Fibroblast of the conjunctiva (primary cell): ENCODE measurements at regions not wholly inside any gene's neighbourhood (a gene's known extent, or its start where the extent isn't known, plus 50 kb on each side); places are given as distances from the start of the nearest gene placed in this dataset.

ENCODE experiments used
- DNase-seq: peaks from one replicate; pipeline ENCODE4 v3.0.0-alpha.2; 2010; ENCODE audit warnings: low read depth

DNA sequence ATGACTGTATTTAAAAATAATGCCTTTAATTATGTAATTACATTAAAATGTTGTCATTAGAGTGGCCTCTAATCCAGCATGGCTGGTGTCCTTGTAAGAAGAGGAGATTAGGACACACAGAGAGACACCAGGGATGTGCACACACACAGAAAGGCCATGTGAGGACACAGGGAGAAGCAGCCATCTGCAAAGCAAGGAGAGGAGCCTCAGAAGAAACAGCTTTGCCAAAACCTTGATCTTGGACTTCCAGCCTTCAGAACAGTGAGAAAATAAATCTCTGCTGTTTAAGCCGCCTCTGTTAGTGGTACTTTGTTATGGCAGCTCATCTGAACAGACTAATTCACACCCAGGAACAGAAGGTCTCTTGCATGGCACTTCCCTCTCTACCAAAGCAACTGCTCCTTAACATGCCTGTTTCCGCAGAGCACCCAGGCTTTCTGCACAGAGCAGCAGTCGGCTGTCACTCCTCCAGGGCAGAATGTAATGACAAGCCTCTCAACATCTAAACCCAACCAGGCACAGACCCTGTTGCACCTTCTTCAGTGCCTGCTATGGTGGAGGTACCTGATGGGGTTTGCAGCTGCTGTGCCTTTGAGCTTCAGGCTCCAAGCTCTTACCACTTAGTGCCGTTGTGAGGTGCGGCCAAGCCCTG is 377.7 kb downstream of the TDRD15 start:
- no peak for DNase-seq

DNA sequence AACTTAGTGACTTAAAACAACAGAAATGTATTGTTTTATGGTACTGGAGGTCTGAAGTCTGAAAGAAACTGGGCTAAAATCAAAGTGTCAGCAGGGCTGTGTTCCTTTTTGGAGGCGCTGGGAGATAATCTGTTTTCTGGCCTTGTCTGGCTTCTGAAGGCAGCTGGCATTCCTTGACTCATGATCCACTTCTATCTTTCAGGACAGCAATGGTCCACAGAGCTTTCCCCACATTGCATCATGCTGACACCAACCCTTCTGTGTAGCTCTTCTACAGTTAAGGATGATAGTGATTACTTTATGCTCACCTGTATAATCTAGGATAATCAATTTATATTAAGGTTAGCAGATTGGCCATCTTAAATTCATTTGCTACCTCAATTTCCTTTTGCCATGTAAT is 392.1 kb downstream of the TDRD15 start:
- DNase-seq, result no peak

GRCh38 chr2:21519412-21519811 is 395.6 kb downstream of the TDRD15 start:
- no peak for DNase-seq

GRCh38 chr2:21519821-21520220 is 396.1 kb downstream of the TDRD15 start:
- no peak for DNase-seq

DNA sequence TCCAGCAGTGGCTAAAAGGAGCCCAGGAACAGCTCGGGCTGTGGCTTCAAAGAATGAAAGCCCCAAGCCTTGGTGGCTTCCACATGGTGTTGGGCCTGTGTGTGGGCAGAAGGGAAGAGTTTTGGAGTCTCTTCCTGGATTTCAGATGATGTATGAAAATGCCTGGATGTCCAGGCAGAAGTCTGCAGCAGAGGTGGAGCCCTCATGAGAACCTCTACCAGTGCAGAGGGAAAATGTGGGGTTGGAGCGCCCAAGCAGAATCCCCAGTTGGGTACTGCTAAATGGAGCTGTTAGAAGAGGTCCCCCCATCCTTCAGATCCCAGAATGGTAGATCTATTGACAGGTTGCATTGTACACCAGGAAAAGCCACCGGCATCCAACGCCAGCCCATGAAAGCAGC is 412.1 kb downstream of the TDRD15 start:
- no peak for DNase-seq

GRCh38 chr2:21539685-21540084 is 415.9 kb downstream of the TDRD15 start:
- no peak for DNase-seq

- no peak for DNase-seq
Observed at GRCh38 chr2:21543630-21544029, 419.9 kb downstream of the TDRD15 start.

GRCh38 chr2:21544392-21544791 is 420.6 kb downstream of the TDRD15 start:
- DNase-seq, result no peak

DNA sequence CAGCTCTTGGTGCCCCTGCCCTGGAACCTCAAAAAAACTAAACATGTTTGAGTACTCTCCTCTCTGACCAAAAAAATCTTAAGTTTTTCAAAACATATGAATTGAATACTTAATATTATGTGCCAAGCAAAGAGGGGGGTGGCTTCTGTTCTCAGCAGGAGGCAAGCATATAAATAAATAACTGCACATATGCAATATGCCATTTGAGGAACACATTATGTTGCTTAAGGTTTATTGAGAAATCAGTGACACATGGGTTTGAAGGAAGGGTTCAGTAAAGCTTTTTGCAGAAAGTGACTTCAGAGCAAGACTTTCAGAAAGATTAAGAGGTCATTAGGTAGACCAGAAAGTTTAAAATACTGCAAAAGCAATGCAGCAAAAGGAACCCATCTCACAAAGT is 429.2 kb downstream of the TDRD15 start:
- DNase-seq, result no peak

- DNase-seq, result no peak
Observed at GRCh38 chr2:21559351-21559750, 435.6 kb downstream of the TDRD15 start.

DNA sequence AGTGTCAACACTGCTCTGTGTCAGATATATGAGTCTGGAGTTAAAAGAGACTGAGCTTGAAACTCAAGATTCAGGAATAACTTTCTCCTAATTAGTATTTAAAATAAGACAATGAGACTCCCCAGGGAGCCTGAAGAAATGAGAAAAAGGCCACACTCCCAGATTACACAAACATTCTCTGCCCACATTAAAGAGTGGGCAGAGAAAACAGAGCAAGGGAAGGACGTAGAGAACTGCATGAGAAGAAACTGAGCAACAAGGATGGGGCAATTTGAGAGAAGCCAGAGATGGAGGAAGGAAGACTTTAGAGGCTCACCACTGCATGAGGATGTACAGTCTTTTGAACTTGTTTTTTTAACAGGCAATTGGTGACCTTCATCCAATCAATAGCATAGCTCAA is 438.2 kb downstream of the TDRD15 start:
- DNase-seq, result no peak

DNA sequence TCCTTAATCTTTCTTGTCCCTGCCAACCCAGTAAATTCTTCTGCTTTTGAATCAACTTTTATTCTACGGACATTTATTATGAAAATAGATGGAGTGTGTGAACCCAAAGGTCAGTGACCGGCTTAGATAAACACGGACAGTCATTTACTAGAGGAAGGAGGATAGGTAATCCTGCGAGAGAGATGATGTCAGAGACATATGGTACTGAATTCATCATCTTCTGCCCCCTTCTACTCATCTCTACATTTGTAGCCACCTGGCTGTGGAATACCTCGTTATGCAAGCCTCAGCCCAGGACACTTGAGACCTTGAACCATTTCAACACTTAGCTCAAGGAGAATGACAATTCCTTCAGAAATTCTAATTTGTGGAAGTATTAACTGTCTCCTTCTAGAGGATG is 443.6 kb downstream of the TDRD15 start:
- no peak for DNase-seq

DNA sequence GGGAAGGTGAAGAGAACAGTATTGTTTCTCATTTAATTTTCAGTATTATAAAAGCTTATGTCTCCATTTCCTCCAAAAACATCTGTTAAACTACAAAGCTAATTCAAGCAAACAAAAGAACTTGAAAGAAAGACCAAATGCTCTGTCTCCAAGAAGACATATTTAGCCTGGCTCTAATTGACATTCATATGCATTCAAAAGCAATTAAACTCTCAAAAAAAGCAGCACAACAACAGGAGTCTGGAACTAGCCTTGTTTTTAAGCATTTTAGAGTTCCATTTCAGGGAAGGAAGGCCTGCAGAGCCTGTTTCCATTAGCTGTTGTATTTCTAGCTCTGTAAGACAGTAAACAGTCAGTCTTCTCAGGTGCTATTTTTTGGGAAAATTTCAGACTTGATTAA is 447.9 kb downstream of the TDRD15 start:
- no peak for DNase-seq

DNA sequence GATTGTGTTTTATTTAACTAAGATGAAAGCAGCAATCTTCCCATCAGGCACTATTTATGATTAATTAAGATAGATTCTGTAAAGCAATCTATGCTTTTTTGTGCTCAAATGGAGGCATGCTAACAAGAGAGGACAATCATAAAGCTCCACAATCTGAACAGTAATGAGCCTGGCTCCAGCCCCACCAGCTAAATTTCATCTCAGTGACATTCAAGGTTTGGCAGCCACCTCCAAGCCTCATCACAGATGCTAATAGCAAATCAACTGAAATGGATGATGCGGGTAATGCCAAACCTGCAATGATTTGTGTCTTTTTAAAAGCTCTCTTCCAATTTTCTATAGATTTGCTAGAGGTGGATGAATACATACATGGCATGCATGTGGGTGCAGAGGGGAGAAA is 456.6 kb downstream of the TDRD15 start:
- DNase-seq, result no peak

DNA sequence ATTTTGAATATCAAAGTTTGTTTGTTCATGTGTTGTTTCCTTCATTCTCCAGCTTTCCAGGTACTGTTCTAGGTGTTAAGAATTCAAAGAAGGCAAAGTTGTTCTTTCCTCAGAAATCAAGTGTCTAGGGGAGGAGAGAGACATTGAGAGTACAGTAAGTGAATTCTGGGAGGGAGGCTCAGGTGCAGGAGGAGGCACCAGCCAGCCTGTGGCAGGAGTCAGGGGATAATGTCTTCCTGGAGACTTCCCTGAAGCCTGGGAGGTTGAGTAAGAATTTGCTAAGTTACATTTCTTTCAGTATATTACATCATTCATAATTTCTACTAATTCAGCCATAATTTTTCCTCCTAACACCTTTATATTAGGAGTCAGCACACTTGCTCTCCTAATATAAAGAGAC is 462.1 kb downstream of the TDRD15 start:
- no peak for DNase-seq

- DNase-seq, result no peak
Observed at GRCh38 chr2:21590026-21590690, 466.4 kb downstream of the TDRD15 start.

- DNase-seq, result no peak
Observed at GRCh38 chr2:21591926-21592325, 468.2 kb downstream of the TDRD15 start.

DNA sequence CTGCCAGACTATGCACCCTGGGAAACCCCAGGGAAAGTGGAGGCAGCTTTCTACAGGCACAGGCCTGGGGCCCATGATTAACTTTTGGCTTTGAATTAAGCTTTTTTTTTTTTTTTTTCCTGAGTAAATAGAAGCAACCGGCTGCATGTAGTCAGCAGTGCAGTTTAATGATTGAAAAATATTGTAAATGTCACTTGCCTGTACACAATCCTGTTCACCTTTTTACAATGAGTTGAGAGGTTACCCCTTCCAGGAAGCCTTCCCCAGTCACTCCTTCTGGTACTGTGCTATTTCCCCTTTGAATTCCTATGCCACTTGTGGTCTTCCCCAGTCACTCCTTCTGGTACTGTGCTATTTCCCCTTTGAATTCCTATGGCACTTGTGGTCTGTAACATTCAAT is 475.6 kb downstream of the TDRD15 start:
- no peak for DNase-seq

- DNase-seq, result no peak
Observed at GRCh38 chr2:21602789-21603188, 479.0 kb downstream of the TDRD15 start.

- no peak for DNase-seq
Observed at GRCh38 chr2:21607572-21607971, 483.8 kb downstream of the TDRD15 start.

DNA sequence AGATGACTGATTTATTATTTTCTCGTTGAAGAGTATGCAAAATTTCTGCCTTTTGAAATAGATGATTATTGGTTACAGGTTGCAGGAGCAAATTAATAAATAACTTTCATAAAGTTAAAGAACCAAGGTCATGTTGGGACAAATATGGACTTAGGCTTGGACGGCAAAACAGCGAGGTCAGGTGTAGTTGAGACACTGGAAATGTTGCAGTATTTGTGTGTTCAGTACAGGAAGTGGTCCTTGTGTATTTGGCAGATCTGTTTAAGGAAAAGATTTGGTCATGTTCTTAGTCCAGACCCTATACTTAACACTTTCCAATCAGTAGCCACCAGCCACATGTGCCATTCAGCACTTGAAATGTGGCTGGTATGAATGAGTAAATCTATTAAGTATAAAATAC is 486.5 kb downstream of the TDRD15 start:
- DNase-seq, result no peak

- no peak for DNase-seq
Observed at GRCh38 chr2:21617885-21618434, 494.2 kb downstream of the TDRD15 start.

DNA sequence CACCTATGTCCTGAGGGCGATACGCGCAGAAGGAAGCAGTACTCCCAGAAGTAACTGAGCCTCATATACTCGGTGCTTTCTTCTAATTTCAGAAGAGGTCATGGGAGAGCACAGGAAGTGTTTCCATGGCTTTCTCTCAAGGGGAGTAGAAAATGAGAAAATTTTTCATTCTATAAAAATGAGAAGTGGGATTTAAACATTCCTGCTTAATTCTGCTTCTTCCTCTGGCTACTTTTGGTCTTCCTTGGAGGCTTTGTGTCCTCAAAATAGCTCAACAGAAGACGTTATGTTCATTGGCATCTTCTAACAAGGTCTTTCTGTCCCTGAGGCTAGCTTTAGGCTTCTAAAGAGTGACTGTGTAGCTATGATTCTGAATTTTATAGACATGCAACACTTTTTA is 497.0 kb downstream of the TDRD15 start:
- no peak for DNase-seq

- no peak for DNase-seq
Observed at GRCh38 chr2:21627938-21628337, 504.2 kb downstream of the TDRD15 start.
